ENCODE measurements at regions not wholly inside any gene's neighbourhood (a gene's known extent, or its start where the extent isn't known, plus 50 kb on each side); places are given as distances from the start of the nearest gene placed in this dataset.
A peak's percentile ranks its signal among the peaks of the same experiment; 100 is the strongest.

DNA sequence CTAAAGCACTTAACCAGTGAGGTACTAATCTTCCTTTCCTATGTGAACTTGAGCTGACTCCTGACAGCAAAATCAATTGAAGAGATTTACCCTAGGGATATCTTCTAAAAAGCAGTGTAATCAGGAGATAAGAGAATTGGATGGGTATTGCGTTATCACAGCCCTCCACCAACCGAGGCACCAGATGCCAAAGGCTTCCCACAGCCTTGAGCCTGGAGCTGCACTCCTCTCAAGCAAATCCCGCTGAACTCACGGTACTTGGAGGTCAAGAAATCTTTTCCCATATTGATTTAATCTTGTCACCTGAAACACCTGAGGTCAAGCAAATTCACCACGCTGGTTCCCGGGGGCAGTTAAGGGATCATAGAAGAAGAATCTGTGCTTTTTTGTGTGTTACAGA lies 346.8 kb downstream of the TBL1XR1 start:
- Histone ChIP-seq H3K4me2 (ENCODE audit: control insufficient read depth, extremely low read depth, insufficient read depth, low read depth, low read length) (no peak overlapping the region), H3K9ac (ENCODE audit: control insufficient read depth, extremely low read depth, insufficient read depth, low read length) (no peak overlapping the region), H3K79me2 (ENCODE audit: control insufficient read depth, insufficient read depth, low read length) (no peaks in the 10 kb centered on the region), H3K9me1 (ENCODE audit: control insufficient read depth, extremely low read depth, insufficient read depth, low read length) (no peaks in the 10 kb centered on the region), H4K20me1 (ENCODE audit: control insufficient read depth, extremely low read depth, insufficient read depth, low read length) (no peaks in the 10 kb centered on the region), H3K9me3 (ENCODE audit: control insufficient read depth, low read depth, low read length) (no peaks in the 10 kb centered on the region), H3K4me1 (ENCODE audit: control insufficient read depth, extremely low read depth, insufficient read depth, low read length) (peaks cover 8% of the 10 kb centered on the region), H3K27ac (ENCODE audit: control insufficient read depth, insufficient read depth, low read length) (no peak overlapping the region), H3K4me3 (ENCODE audit: control insufficient read depth in 2 of 3, extremely low read depth in 1 of 3, insufficient read depth in 2 of 3, low read depth in 1 of 3, low read length in 3 of 3) (no peak overlapping the region), H3K27me3 (ENCODE audit: control insufficient read depth, extremely low read depth, insufficient read depth, low read length) (no peaks in the 10 kb centered on the region), H2AFZ (ENCODE audit: control insufficient read depth, low read length) (no peak overlapping the region), H3K36me3 (ENCODE audit: control insufficient read depth in 2 of 2, extremely low read depth in 1 of 2, insufficient read depth in 2 of 2, low read length in 2 of 2) (no peaks in the 10 kb centered on the region)
- FAIRE-seq (no peak), DNase-seq (ENCODE audit: low read depth, low spot score) (no peak)
- TF ChIP-seq EZH2 (IDR thresholded peaks at IDR 0.05; ENCODE audit: low read length): no peak
- TF ChIP-seq, protein P1, sequence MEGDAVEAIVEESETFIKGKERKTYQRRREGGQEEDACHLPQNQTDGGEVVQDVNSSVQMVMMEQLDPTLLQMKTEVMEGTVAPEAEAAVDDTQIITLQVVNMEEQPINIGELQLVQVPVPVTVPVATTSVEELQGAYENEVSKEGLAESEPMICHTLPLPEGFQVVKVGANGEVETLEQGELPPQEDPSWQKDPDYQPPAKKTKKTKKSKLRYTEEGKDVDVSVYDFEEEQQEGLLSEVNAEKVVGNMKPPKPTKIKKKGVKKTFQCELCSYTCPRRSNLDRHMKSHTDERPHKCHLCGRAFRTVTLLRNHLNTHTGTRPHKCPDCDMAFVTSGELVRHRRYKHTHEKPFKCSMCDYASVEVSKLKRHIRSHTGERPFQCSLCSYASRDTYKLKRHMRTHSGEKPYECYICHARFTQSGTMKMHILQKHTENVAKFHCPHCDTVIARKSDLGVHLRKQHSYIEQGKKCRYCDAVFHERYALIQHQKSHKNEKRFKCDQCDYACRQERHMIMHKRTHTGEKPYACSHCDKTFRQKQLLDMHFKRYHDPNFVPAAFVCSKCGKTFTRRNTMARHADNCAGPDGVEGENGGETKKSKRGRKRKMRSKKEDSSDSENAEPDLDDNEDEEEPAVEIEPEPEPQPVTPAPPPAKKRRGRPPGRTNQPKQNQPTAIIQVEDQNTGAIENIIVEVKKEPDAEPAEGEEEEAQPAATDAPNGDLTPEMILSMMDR (optimal IDR thresholded peaks at IDR 0.05 in 1 of 3, IDR thresholded peaks at IDR 0.05 in 1 of 3, conservative IDR thresholded peaks at IDR 0.05 in 1 of 3; ENCODE audit: extremely low read depth in 1 of 3, insufficient read depth in 2 of 3, low read length in 3 of 3): no peak
- dilution Hi-C loops (cut with MboI; ENCODE audit: extremely low pct_ligation_motif_present, low sequenced_read_pairs): no loop called here

DNA sequence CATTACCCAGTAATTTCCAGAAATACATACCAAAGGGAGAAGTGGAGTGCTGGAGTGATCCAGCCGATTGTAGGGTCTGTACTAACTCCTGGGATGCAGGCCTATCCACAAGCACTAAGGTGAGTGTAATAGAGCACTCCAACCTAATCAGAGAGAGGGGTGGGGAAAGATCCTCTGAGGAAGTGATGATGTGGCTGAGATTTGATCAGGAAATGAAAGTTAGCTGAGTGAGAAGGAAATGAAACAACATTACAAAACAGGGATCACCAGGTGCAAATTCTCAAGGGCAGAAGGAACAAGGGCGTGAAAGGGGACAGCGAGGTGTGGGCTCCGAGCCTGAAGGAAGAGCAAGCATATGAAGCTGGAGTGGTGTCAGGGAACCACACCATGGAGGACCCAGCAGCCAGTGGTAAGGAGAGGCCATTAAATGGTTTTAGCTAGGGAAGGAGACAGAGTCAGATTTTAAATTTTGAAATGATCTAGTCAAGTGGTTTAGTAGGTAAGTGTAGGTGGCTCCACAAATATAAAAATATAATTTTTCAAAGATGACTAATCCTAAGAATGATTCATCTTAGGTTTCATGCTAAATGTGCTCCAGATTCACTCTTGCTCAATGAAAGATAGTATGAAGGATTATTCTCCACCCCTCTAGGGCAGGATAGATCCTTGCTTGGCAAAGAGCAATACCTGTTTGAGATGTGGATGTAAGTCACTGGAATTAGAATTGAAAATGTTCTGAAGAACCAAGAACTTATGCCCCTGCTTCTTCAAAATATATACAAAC lies 348.7 kb downstream of the TBL1XR1 start:
- DNase-seq (ENCODE audit: low read depth, low spot score) (no peak), FAIRE-seq (peak; percentile 69)
- Histone ChIP-seq H3K4me2 (ENCODE audit: control insufficient read depth, extremely low read depth, insufficient read depth, low read depth, low read length) (peak overlapping the region; percentile 27), H3K27ac (ENCODE audit: control insufficient read depth, insufficient read depth, low read length) (peak overlapping the region; percentile 27), H3K9me1 (ENCODE audit: control insufficient read depth, extremely low read depth, insufficient read depth, low read length) (no peaks in the 10 kb centered on the region), H3K79me2 (ENCODE audit: control insufficient read depth, insufficient read depth, low read length) (no peaks in the 10 kb centered on the region), H3K4me3 (ENCODE audit: control insufficient read depth in 2 of 3, extremely low read depth in 1 of 3, insufficient read depth in 2 of 3, low read depth in 1 of 3, low read length in 3 of 3) (no peak overlapping the region), H3K9ac (ENCODE audit: control insufficient read depth, extremely low read depth, insufficient read depth, low read length) (no peak overlapping the region), H3K27me3 (ENCODE audit: control insufficient read depth, extremely low read depth, insufficient read depth, low read length) (no peaks in the 10 kb centered on the region), H2AFZ (ENCODE audit: control insufficient read depth, low read length) (peak overlapping the region; percentile 61), H3K9me3 (ENCODE audit: control insufficient read depth, low read depth, low read length) (no peaks in the 10 kb centered on the region), H4K20me1 (ENCODE audit: control insufficient read depth, extremely low read depth, insufficient read depth, low read length) (no peaks in the 10 kb centered on the region), H3K36me3 (ENCODE audit: control insufficient read depth in 2 of 2, extremely low read depth in 1 of 2, insufficient read depth in 2 of 2, low read length in 2 of 2) (no peaks in the 10 kb centered on the region), H3K4me1 (ENCODE audit: control insufficient read depth, extremely low read depth, insufficient read depth, low read length) (peaks cover 8% of the 10 kb centered on the region)
- TF ChIP-seq, protein P1 (optimal IDR thresholded peaks at IDR 0.05 in 1 of 3, IDR thresholded peaks at IDR 0.05 in 1 of 3, conservative IDR thresholded peaks at IDR 0.05 in 1 of 3; ENCODE audit: extremely low read depth in 1 of 3, insufficient read depth in 2 of 3, low read length in 3 of 3): no peak
- no peak for TF ChIP-seq EZH2 (IDR thresholded peaks at IDR 0.05; ENCODE audit: low read length)
- dilution Hi-C loops (cut with MboI; ENCODE audit: extremely low pct_ligation_motif_present, low sequenced_read_pairs): no loop called here
